Common myeloid progenitor, CD34-positive (primary cell): ENCODE measurements at regions not wholly inside any gene's neighbourhood (a gene's known extent, or its start where the extent isn't known, plus 50 kb on each side); places are given as distances from the start of the nearest gene placed in this dataset.
"Not testable (repeated sequence)": the region's sequence is repeated elsewhere in the genome, so short reads cannot be mapped to it uniquely, and the experiment has no call there.

Experiments
- CTCF ChIA-PET: fragments of 350-600 bp; sonication (Branson Sonifier 250); formaldehyde crosslinking; loops from one replicate; lab custom pipeline; 2021; ENCODE audit warnings: antibody characterized with exemption; lab: Charles Lee
- POLR2A ChIA-PET: fragments of 350-600 bp; sonication (Branson Sonifier 250); formaldehyde crosslinking; loops from one replicate; lab custom pipeline; 2021; ENCODE audit warnings: antibody characterized with exemption; lab: Charles Lee
- DNase-seq, 3 donors: peaks; one replicate each; pipeline versions ENCODE4 v3.0.0 to v3.0.0-alpha.2; 2013
- H3K27ac ChIP-seq, 2 experiments: 1 replicate in 1 of 2; 2 replicates in 1 of 2; pipeline ENCODE4 v1.7.0; 2013; ENCODE audit warnings: inconsistent platforms in 2 of 2, low read length in 2 of 2, mild to moderate bottlenecking in 2 of 2, low read depth in 1 of 2, moderate library complexity in 1 of 2; ENCODE audit not compliant: severe bottlenecking in 2 of 2, insufficient read depth in 1 of 2, poor library complexity in 1 of 2
- H3K27me3 ChIP-seq, 5 experiments: replicated peaks in 2 of 5; 1 replicate in 3 of 5; 2 replicates in 2 of 5; pipeline versions ENCODE4 v1.6.1 to v1.7.0; 2013; ENCODE audit warnings: low read length in 4 of 5, mild to moderate bottlenecking in 2 of 5, moderate library complexity in 2 of 5, inconsistent platforms in 1 of 5; ENCODE audit not compliant: insufficient read depth in 5 of 5, control insufficient read depth in 4 of 5
- H3K36me3 ChIP-seq, 4 experiments: 1 replicate in 2 of 4; 2 replicates in 2 of 4; pipeline versions ENCODE4 v1.6.1 to v1.7.0; 2013; ENCODE audit warnings: low read length in 3 of 4, control low read depth in 1 of 4, mild to moderate bottlenecking in 1 of 4; ENCODE audit not compliant: control insufficient read depth in 4 of 4, insufficient read depth in 4 of 4
- H3K4me1 ChIP-seq, 4 experiments: 1 replicate in 3 of 4; 2 replicates in 1 of 4; pipeline versions ENCODE4 v1.6.1 to v1.7.1; 2013; ENCODE audit warnings: low read length in 3 of 4, mild to moderate bottlenecking in 3 of 4, control low read depth in 1 of 4, inconsistent platforms in 1 of 4, moderate library complexity in 1 of 4; ENCODE audit not compliant: control insufficient read depth in 4 of 4, insufficient read depth in 4 of 4; ENCODE audit errors: control extremely low read depth in 1 of 4
- H3K4me3 ChIP-seq, 7 experiments: 1 replicate in 4 of 7; 2 replicates in 3 of 7; pipeline versions ENCODE4 v1.5.1 to v1.7.0; 2013; ENCODE audit warnings: mild to moderate bottlenecking in 7 of 7, low read length in 6 of 7, moderate library complexity in 6 of 7, inconsistent platforms in 2 of 7, low read depth in 2 of 7, control low read depth in 1 of 7; ENCODE audit not compliant: insufficient read depth in 4 of 7, control insufficient read depth in 1 of 7; ENCODE audit errors: extremely low read depth in 1 of 7
- H3K9me3 ChIP-seq, 5 experiments: 1 replicate in 4 of 5; 2 replicates in 1 of 5; pipeline versions ENCODE4 v1.6.1 to v1.7.1; 2013; ENCODE audit warnings: low read length in 4 of 5, mild to moderate bottlenecking in 2 of 5, inconsistent platforms in 1 of 5, low read depth in 1 of 5, moderate library complexity in 1 of 5; ENCODE audit not compliant: control insufficient read depth in 4 of 5, insufficient read depth in 2 of 5; ENCODE audit errors: control extremely low read depth in 1 of 5
- WGBS: methylation state at CpG from one replicate; pipeline ENCODE4 v1.1.5; 2013; ENCODE audit not compliant: insufficient coverage; 5-methylcytosine and 5-hydroxymethylcytosine counted together

DNA sequence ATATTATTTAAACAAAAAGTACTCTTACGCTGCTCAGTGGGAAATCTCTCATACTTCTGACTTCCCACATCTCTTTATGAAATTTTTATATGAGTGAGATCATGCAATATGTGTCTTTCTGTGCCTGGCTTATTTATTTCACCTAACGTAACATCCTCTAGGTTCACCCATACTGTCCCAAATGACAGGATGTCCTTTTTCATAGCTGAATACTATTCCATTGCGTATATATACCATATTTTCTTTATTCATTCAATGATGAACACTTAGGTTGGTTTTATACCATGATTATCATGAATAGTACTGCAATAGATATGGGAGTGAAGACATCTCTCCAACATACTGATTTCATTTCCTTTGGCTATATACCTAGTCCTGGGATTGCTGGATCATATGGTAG lies 57.8 kb upstream of the TPP2 start:
- no peaks in the 10 kb centered on the region for H3K4me1 ChIP-seq
- H3K27me3 ChIP-seq: no peaks in the 10 kb centered on the region
- no peak overlapping the region for H3K4me3 ChIP-seq
- 100% methylated on average over 1 of the region's 3 CpGs for WGBS
- no peak for DNase-seq
- H3K27ac ChIP-seq: no peak overlapping the region
- H3K9me3 ChIP-seq: peaks cover 0 to 6% (median 0%) of the 10 kb centered on the region in 5 experiments
- POLR2A ChIA-PET: no interaction called here
- no peaks in the 10 kb centered on the region for H3K36me3 ChIP-seq
- CTCF ChIA-PET: no interaction called here

DNA sequence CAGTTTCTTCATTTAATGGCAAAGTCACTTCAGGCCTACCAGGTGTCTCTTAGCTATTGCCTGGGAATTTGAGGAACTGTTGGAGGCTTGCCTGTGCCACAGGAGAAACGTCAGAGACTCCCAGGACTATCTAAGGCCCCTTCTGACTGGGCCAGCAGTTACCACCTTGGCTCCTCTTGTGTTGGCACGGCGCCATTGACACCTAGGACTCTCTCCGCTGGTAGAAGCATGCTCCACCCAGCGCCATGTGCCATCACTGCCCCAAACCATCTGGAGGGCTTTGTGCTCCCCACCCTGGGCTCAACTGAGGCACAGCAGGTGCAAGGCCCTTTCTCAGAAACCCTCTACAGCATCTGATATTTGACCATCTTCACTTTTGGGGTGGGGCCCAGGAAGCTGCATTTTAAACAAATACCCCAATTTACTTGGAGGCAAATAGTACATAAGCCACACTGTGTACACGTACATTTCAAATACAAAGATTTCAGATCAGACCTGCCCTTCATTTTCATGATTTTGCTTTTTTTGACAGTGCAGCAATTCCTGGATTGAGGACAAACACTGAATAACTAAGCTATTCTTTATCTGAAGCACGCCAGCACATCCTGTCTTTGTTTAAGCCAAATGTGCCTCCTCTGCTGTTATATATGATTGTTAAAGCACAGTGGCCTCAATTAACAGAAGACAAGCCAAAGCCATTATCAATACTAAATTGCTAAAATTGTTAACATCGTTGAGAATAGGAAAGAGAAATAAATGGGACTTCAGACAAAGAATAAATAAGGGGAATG lies 59.9 kb upstream of the TPP2 start:
- Histone ChIP-seq H3K4me1 (no peaks in the 10 kb centered on the region), H3K36me3 (no peaks in the 10 kb centered on the region), H3K27me3 (no peaks in the 10 kb centered on the region), H3K9me3 (peaks cover 0 to 6% (median 0%) of the 10 kb centered on the region in 5 experiments), H3K4me3 (no peak overlapping the region), H3K27ac (no peak overlapping the region)
- DNase-seq: no peak
- CTCF ChIA-PET: no interaction called here
- POLR2A ChIA-PET: no interaction called here
- WGBS: 77% methylated on average over 7 of the region's 8 CpGs

GRCh38 chr13:102536196-102536595 lies 60.6 kb upstream of the TPP2 start:
- DNase-seq: no peak
- Histone ChIP-seq H3K4me3 (no peak overlapping the region), H3K27ac (no peak overlapping the region), H3K27me3 (no peaks in the 10 kb centered on the region), H3K9me3 (peaks cover 0 to 2% (median 0%) of the 10 kb centered on the region in 5 experiments), H3K36me3 (no peaks in the 10 kb centered on the region), H3K4me1 (no peaks in the 10 kb centered on the region)
- WGBS: 89% methylated on average over 4 of the region's 6 CpGs
- POLR2A ChIA-PET: no interaction called here
- CTCF ChIA-PET: no interaction called here

GRCh38 chr13:102530751-102531150 lies 66.0 kb upstream of the TPP2 start:
- H3K27me3 ChIP-seq: no peaks in the 10 kb centered on the region
- no peaks in the 10 kb centered on the region for H3K9me3 ChIP-seq
- H3K4me1 ChIP-seq: no peaks in the 10 kb centered on the region
- H3K4me3 ChIP-seq: no peak overlapping the region
- DNase-seq: no peak
- WGBS: 86% methylated on average over 1 of the region's 2 CpGs
- ChIA-PET POLR2A (no interaction called here), CTCF (no interaction called here)
- no peaks in the 10 kb centered on the region for H3K36me3 ChIP-seq
- no peak overlapping the region for H3K27ac ChIP-seq

DNA sequence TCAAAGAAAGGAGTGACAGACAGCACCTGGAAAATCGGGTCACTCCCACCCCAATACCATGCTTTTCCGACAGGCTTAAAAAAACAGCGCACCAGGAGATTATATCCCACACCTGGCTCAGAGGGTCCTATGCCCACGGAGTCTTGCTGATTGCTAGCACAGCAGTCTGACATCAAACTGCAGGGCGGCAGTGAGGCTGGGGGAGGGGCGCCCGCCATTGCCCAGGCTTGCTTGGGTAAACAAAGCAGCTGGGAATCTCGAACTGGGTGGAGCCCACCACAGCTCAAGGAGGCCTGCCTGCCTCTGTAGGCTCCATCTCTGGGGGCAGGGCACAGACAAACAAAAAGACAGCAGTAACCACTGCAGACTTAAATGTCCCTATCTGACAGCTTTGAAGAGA lies 74.5 kb upstream of the TPP2 start:
- WGBS: 100% methylated on average over 4 of the region's 8 CpGs
- H3K4me1 ChIP-seq, H3K9me3 ChIP-seq, H3K4me3 ChIP-seq, H3K27ac ChIP-seq, CTCF ChIA-PET, POLR2A ChIA-PET, H3K27me3 ChIP-seq, DNase-seq, H3K36me3 ChIP-seq: not testable (repeated sequence)

DNA sequence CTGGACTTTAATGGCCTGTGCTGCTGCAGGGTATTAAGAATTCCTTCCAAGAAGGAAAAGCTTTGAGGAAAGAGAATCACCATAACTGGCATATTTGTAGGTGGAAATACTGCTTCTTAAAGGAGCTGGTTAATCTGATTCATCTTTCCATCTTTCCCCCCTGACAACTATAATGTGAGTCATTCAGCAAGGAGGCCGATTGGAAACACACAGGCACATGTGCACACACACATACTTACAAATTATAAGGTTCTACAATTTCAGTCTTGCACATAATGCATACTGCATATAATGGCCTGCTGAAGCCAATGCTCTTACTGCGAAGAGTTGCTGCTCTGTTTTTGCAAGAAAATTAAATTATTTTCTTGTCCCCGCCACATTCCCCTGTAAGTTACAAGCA lies 78.8 kb upstream of the TPP2 start:
- WGBS: 100% methylated on average over 2 of the region's 3 CpGs
- Histone ChIP-seq H3K9me3 (no peaks in the 10 kb centered on the region), H3K4me1 (no peaks in the 10 kb centered on the region), H3K27ac (no peak overlapping the region), H3K4me3 (no peak overlapping the region), H3K36me3 (no peaks in the 10 kb centered on the region), H3K27me3 (no peaks in the 10 kb centered on the region)
- DNase-seq: no peak
- ChIA-PET CTCF (no interaction called here), POLR2A (no interaction called here)

GRCh38 chr13:102510072-102510471 lies 86.7 kb upstream of the TPP2 start:
- 100% methylated on average over 2 of the region's 2 CpGs for WGBS
- H3K27me3 ChIP-seq: no peaks in the 10 kb centered on the region
- ChIA-PET POLR2A (no interaction called here), CTCF (no interaction called here)
- H3K9me3 ChIP-seq: no peaks in the 10 kb centered on the region
- DNase-seq: no peak
- H3K27ac ChIP-seq: no peak overlapping the region
- H3K4me3 ChIP-seq: no peak overlapping the region
- no peaks in the 10 kb centered on the region for H3K4me1 ChIP-seq
- H3K36me3 ChIP-seq: no peaks in the 10 kb centered on the region
